Medulla oblongata (tissue), 1 donor: ENCODE measurements at regions not wholly inside any gene's neighbourhood (a gene's known extent, or its start where the extent isn't known, plus 50 kb on each side); places are given as distances from the start of the nearest gene placed in this dataset.
A peak's percentile ranks its signal among the peaks of the same experiment; 100 is the strongest.

Experiments used
- DNase-seq: peaks from one replicate; pipeline ENCODE4 v3.0.0-alpha.2; 2015; ENCODE audit errors: extremely low spot score

GRCh38 chr6:15039136-15039535 lies 206.7 kb upstream of the JARID2 start:
- no peak for DNase-seq

GRCh38 chr6:15042938-15043337 lies 202.9 kb upstream of the JARID2 start:
- DNase-seq: no peak

- DNase-seq: no peak
Observed at GRCh38 chr6:15044146-15044882, 201.6 kb upstream of the JARID2 start.

- no peak for DNase-seq
Observed at GRCh38 chr6:15044948-15045347, 200.9 kb upstream of the JARID2 start.

- no peak for DNase-seq
Observed at GRCh38 chr6:15046751-15047150, 199.1 kb upstream of the JARID2 start.

- DNase-seq: no peak
Observed at GRCh38 chr6:15048367-15048766, 197.5 kb upstream of the JARID2 start.

- no peak for DNase-seq
Observed at GRCh38 chr6:15058200-15059061, 187.4 kb upstream of the JARID2 start.

- peak; percentile 45 for DNase-seq
Observed at GRCh38 chr6:15061180-15061641, 184.7 kb upstream of the JARID2 start.

GRCh38 chr6:15061908-15062515 lies 183.9 kb upstream of the JARID2 start:
- DNase-seq: no peak

GRCh38 chr6:15062516-15063252 lies 183.2 kb upstream of the JARID2 start:
- DNase-seq: no peak

GRCh38 chr6:15063253-15063853 lies 182.5 kb upstream of the JARID2 start:
- DNase-seq: peak; percentile 48

- no peak for DNase-seq
Observed at GRCh38 chr6:15065261-15065989, 180.4 kb upstream of the JARID2 start.

- DNase-seq: no peak
Observed at GRCh38 chr6:15066089-15066758, 179.6 kb upstream of the JARID2 start.

GRCh38 chr6:15073344-15073789 lies 172.5 kb upstream of the JARID2 start:
- DNase-seq: peak; percentile 76

- DNase-seq: peak; percentile 68
Observed at GRCh38 chr6:15073883-15074465, 171.9 kb upstream of the JARID2 start.

- no peak for DNase-seq
Observed at GRCh38 chr6:15074806-15075205, 171.1 kb upstream of the JARID2 start.

GRCh38 chr6:15076565-15076964 lies 169.3 kb upstream of the JARID2 start:
- no peak for DNase-seq

GRCh38 chr6:15077006-15077405 lies 168.9 kb upstream of the JARID2 start:
- DNase-seq: no peak

- no peak for DNase-seq
Observed at GRCh38 chr6:15077961-15078360, 167.9 kb upstream of the JARID2 start.
